Mesendoderm (in vitro differentiated cells): ENCODE measurements at regions not wholly inside any gene's neighbourhood (a gene's known extent, or its start where the extent isn't known, plus 50 kb on each side); places are given as distances from the start of the nearest gene placed in this dataset.

Experiments
- DNase-seq: peaks from one replicate; pipeline ENCODE4 v3.0.0; 2013
- H2AK5ac ChIP-seq: 2 replicates; pipeline ENCODE4 v1.6.1; 2013; ENCODE audit warnings: low read length, inconsistent platforms
- H2BK120ac ChIP-seq: 2 replicates; pipeline ENCODE4 v1.6.1; 2013; ENCODE audit warnings: low read depth, mild to moderate bottlenecking, low read length, moderate library complexity, mixed read lengths
- H2BK15ac ChIP-seq: replicated peaks from 2 replicates; pipeline ENCODE4 v1.6.1; 2013; ENCODE audit warnings: low read depth, mild to moderate bottlenecking, moderate library complexity
- H2BK5ac ChIP-seq: 2 replicates; pipeline ENCODE4 v1.6.1; 2013; ENCODE audit warnings: low read length, inconsistent platforms
- H3K18ac ChIP-seq: 2 replicates; pipeline ENCODE4 v1.6.1; 2013; ENCODE audit warnings: mild to moderate bottlenecking, low read length, mixed read lengths
- H3K23ac ChIP-seq: one replicate; pipeline ENCODE4 v1.6.1; 2013; ENCODE audit warnings: low read length
- H3K27ac ChIP-seq: 2 replicates; pipeline ENCODE4 v1.5.1; 2013; ENCODE audit warnings: low read depth, mild to moderate bottlenecking, inconsistent platforms, low read length, moderate library complexity
- H3K27me3 ChIP-seq: 2 replicates; pipeline ENCODE4 v1.6.1; 2013; ENCODE audit warnings: low read length, control low read depth, mild to moderate bottlenecking, inconsistent platforms; ENCODE audit not compliant: insufficient read depth, poor library complexity
- H3K36me3 ChIP-seq: 2 replicates; pipeline ENCODE4 v1.6.1; 2013; ENCODE audit warnings: low read length, inconsistent platforms; ENCODE audit not compliant: control insufficient read depth, insufficient read depth
- H3K4ac ChIP-seq: one replicate; pipeline ENCODE4 v1.6.1; 2013; ENCODE audit warnings: low read depth, mild to moderate bottlenecking, low read length, moderate library complexity
- H3K4me1 ChIP-seq: 2 replicates; pipeline ENCODE4 v1.6.1; 2013; ENCODE audit warnings: low read depth, low read length, inconsistent platforms; ENCODE audit not compliant: control insufficient read depth
- H3K4me2 ChIP-seq: 2 replicates; pipeline ENCODE4 v1.6.1; 2013; ENCODE audit warnings: low read length
- H3K4me3 ChIP-seq: 2 replicates; pipeline ENCODE4 v1.5.1; 2013; ENCODE audit warnings: mild to moderate bottlenecking, low read length
- H3K56ac ChIP-seq: one replicate; pipeline ENCODE4 v1.6.1; 2013; ENCODE audit warnings: low read length
- H3K79me1 ChIP-seq: 2 replicates; pipeline ENCODE4 v1.6.1; 2013; ENCODE audit warnings: low read length, inconsistent platforms
- H3K79me2 ChIP-seq: 2 replicates; pipeline ENCODE4 v1.6.1; 2013; ENCODE audit warnings: mild to moderate bottlenecking, low read length; ENCODE audit not compliant: control insufficient read depth, insufficient read depth
- H3K9ac ChIP-seq: 2 replicates; pipeline ENCODE4 v1.6.1; 2013; ENCODE audit warnings: low read length, inconsistent platforms
- H4K5ac ChIP-seq: one replicate; pipeline ENCODE4 v1.6.1; 2013; ENCODE audit warnings: low read length
- H4K8ac ChIP-seq: one replicate; pipeline ENCODE4 v1.6.1; 2013; ENCODE audit warnings: low read depth, mild to moderate bottlenecking, control low read depth, low read length, moderate library complexity
- WGBS: extraction: QIAGEN DNeasy Blood & Tissue Kit; methylation state at CpG from one replicate; pipeline ENCODE4 v1.1.7; 2013; ENCODE audit warnings: low lambda C conversion rate, missing lambda C conversion rate; ENCODE audit not compliant: insufficient coverage; ENCODE audit errors: extremely low coverage; 5-methylcytosine and 5-hydroxymethylcytosine counted together

- Histone ChIP-seq H3K9ac (no peak overlapping the region), H4K5ac (no peak overlapping the region), H3K4me1 (no peaks in the 10 kb centered on the region), H3K27me3 (no peaks in the 10 kb centered on the region), H3K18ac (no peak overlapping the region), H3K4ac (no peak overlapping the region), H2BK15ac (no peak overlapping the region), H2BK5ac (no peak overlapping the region), H3K79me2 (no peaks in the 10 kb centered on the region), H3K23ac (no peak overlapping the region), H2BK120ac (no peak overlapping the region), H4K8ac (no peak overlapping the region), H3K4me3 (no peak overlapping the region), H3K36me3 (no peaks in the 10 kb centered on the region), H3K4me2 (no peak overlapping the region), H3K79me1 (no peaks in the 10 kb centered on the region), H3K27ac (no peak overlapping the region), H3K56ac (no peak overlapping the region), H2AK5ac (no peak overlapping the region)
- peak; percentile 57 for DNase-seq
- 100% methylated on average over 1 of the region's 3 CpGs for WGBS
These were observed 163.4 kb downstream of the GAS1 start for GRCh38 chr9:86783884-86784283.

DNA sequence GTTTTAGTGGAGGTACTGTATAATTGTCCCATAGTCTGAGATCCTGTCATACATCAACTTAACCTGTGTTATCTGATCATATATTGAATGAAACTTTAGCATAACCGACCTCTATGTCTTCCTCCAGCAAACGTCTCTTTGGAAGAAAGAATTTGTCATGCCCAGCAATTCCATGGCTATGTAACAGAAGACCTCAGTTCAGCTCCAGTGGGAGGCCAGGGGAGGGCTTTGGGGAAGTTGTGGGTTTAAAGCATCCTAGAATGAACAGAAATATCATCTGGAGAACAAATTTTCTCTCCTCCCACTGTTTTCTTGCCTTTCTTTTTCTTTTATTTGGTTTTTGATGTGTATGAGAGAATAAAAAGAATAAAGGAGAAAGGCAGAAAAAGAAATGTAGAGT is 164.5 kb downstream of the GAS1 start:
- Histone ChIP-seq H3K79me1 (no peaks in the 10 kb centered on the region), H2AK5ac (no peak overlapping the region), H3K4me1 (no peaks in the 10 kb centered on the region), H3K4me3 (no peak overlapping the region), H3K79me2 (no peaks in the 10 kb centered on the region), H3K27me3 (no peaks in the 10 kb centered on the region), H3K36me3 (no peaks in the 10 kb centered on the region), H2BK120ac (no peak overlapping the region), H4K8ac (no peak overlapping the region), H3K9ac (no peak overlapping the region), H3K56ac (no peak overlapping the region), H3K4ac (no peak overlapping the region), H2BK5ac (no peak overlapping the region), H3K18ac (no peak overlapping the region), H2BK15ac (no peak overlapping the region), H3K4me2 (no peak overlapping the region), H3K23ac (no peak overlapping the region), H3K27ac (no peak overlapping the region), H4K5ac (no peak overlapping the region)
- WGBS = no CpG with 5 or more reads among the region's 2 CpGs
- DNase-seq = no peak

DNA sequence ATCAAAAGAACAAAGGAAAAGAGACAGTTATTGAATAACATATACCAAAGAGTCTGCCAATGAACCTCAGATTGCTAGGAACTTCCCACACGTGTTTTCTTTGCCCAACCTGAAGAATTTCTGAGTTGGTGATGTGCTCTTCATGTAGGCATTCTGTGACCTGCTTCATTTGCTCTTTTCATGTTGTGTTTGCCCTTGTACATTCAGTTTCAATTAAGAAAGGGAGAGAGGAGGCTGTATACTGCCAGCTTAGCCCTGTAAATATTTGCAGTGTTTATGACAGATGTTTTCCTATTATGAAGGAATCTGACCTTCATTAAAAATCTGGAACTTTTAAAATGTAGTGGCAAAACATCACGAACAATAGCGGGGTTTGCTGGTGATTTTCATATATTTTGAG is 168.5 kb downstream of the GAS1 start:
- Histone ChIP-seq H2BK120ac (no peak overlapping the region), H3K27me3 (no peaks in the 10 kb centered on the region), H3K9ac (no peak overlapping the region), H2BK5ac (no peak overlapping the region), H2AK5ac (no peak overlapping the region), H2BK15ac (no peak overlapping the region), H3K4ac (no peak overlapping the region), H3K56ac (no peak overlapping the region), H3K27ac (no peak overlapping the region), H4K8ac (no peak overlapping the region), H3K36me3 (no peaks in the 10 kb centered on the region), H3K4me3 (no peak overlapping the region), H3K23ac (no peak overlapping the region), H3K79me1 (no peaks in the 10 kb centered on the region), H3K18ac (no peak overlapping the region), H4K5ac (no peak overlapping the region), H3K79me2 (no peaks in the 10 kb centered on the region), H3K4me2 (no peak overlapping the region), H3K4me1 (no peaks in the 10 kb centered on the region)
- no peak for DNase-seq
- no CpG with 5 or more reads among the region's 3 CpGs for WGBS

GRCh38 chr9:86775718-86776117 is 171.6 kb downstream of the GAS1 start:
- H3K4me3 ChIP-seq = no peak overlapping the region
- no peak overlapping the region for H3K9ac ChIP-seq
- H3K27ac ChIP-seq = no peak overlapping the region
- no peak overlapping the region for H3K4ac ChIP-seq
- H3K56ac ChIP-seq = no peak overlapping the region
- H2BK5ac ChIP-seq = no peak overlapping the region
- no peaks in the 10 kb centered on the region for H3K79me2 ChIP-seq
- no peak overlapping the region for H3K23ac ChIP-seq
- H3K27me3 ChIP-seq = no peaks in the 10 kb centered on the region
- no peak overlapping the region for H3K18ac ChIP-seq
- no peak overlapping the region for H4K8ac ChIP-seq
- no CpG with 5 or more reads among the region's 2 CpGs for WGBS
- no peaks in the 10 kb centered on the region for H3K36me3 ChIP-seq
- H2BK15ac ChIP-seq = no peak overlapping the region
- no peaks in the 10 kb centered on the region for H3K79me1 ChIP-seq
- no peak for DNase-seq
- no peaks in the 10 kb centered on the region for H3K4me1 ChIP-seq
- no peak overlapping the region for H4K5ac ChIP-seq
- H3K4me2 ChIP-seq = no peak overlapping the region
- no peak overlapping the region for H2BK120ac ChIP-seq
- H2AK5ac ChIP-seq = no peak overlapping the region

- H2AK5ac ChIP-seq = no peak overlapping the region
- no peak overlapping the region for H3K18ac ChIP-seq
- H2BK15ac ChIP-seq = no peak overlapping the region
- no peak overlapping the region for H3K9ac ChIP-seq
- no peak overlapping the region for H3K23ac ChIP-seq
- H2BK5ac ChIP-seq = no peak overlapping the region
- no peaks in the 10 kb centered on the region for H3K79me2 ChIP-seq
- no peak overlapping the region for H3K4me3 ChIP-seq
- no peak overlapping the region for H3K4ac ChIP-seq
- DNase-seq = no peak
- H2BK120ac ChIP-seq = no peak overlapping the region
- H3K4me2 ChIP-seq = no peak overlapping the region
- H3K56ac ChIP-seq = no peak overlapping the region
- WGBS = no CpG with 5 or more reads among the region's 4 CpGs
- no peaks in the 10 kb centered on the region for H3K4me1 ChIP-seq
- H3K36me3 ChIP-seq = no peaks in the 10 kb centered on the region
- no peaks in the 10 kb centered on the region for H3K79me1 ChIP-seq
- H3K27me3 ChIP-seq = no peaks in the 10 kb centered on the region
- no peak overlapping the region for H3K27ac ChIP-seq
- H4K8ac ChIP-seq = no peak overlapping the region
- H4K5ac ChIP-seq = no peak overlapping the region
These were observed 173.2 kb downstream of the GAS1 start for GRCh38 chr9:86774116-86774515.

GRCh38 chr9:86773422-86773945 is 173.8 kb downstream of the GAS1 start:
- Histone ChIP-seq H2AK5ac (no peak overlapping the region), H4K8ac (no peak overlapping the region), H3K4me1 (no peaks in the 10 kb centered on the region), H4K5ac (no peak overlapping the region), H3K9ac (no peak overlapping the region), H3K27me3 (no peaks in the 10 kb centered on the region), H3K79me2 (no peaks in the 10 kb centered on the region), H3K4ac (no peak overlapping the region), H3K56ac (no peak overlapping the region), H3K4me3 (no peak overlapping the region), H2BK5ac (no peak overlapping the region), H2BK15ac (no peak overlapping the region), H3K23ac (no peak overlapping the region), H3K79me1 (no peaks in the 10 kb centered on the region), H3K4me2 (no peak overlapping the region), H2BK120ac (no peak overlapping the region), H3K36me3 (no peaks in the 10 kb centered on the region), H3K27ac (no peak overlapping the region), H3K18ac (no peak overlapping the region)
- WGBS = no CpG with 5 or more reads among the region's 6 CpGs
- DNase-seq = no peak
